DMS114 treated with DMSO at 0.1 percent for 48 hours (cell line): ENCODE measurements at regions not wholly inside any gene's neighbourhood (a gene's known extent, or its start where the extent isn't known, plus 50 kb on each side); places are given as distances from the start of the nearest gene placed in this dataset.

ENCODE experiments used
- DNase-seq: peaks from one replicate; lab custom pipeline; 2025; ENCODE audit not compliant: unreplicated experiment; lab: John Stamatoyannopoulos, UW

GRCh38 chr1:3954170-3955169, 54.4 kb upstream of the C1orf174 start:
- no peak for DNase-seq

DNA sequence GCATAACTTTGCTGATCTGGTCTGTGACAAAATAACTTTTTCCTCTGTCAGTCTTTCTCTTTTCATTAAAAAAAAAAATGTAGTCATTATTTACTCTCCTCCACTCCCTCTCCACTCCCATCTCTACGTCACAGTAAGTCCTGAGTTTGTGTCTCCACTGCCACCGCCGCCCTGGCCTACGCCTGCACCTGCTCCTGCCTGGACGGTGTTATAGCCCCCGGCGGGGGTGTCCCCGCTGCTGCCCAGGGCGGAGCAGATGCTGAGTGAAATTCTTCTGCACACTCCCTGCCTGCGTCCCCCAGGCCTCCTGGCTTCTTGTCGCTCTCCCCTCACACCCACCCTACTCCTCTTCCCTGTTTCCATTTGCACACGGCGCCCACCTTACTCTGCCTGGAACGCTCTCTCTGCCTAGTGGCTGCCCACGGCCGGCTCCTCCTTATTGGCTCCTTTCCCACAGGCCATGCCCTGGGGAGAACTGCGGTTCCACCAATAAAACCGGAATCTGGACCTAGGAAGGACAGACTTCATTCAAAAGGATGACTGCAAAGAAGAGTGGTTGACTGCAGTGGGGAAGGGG, 55.2 kb upstream of the C1orf174 start:
- DNase-seq = no peak

- no peak for DNase-seq
Measured at GRCh38 chr1:3956527-3957170, 56.6 kb upstream of the C1orf174 start.

DNA sequence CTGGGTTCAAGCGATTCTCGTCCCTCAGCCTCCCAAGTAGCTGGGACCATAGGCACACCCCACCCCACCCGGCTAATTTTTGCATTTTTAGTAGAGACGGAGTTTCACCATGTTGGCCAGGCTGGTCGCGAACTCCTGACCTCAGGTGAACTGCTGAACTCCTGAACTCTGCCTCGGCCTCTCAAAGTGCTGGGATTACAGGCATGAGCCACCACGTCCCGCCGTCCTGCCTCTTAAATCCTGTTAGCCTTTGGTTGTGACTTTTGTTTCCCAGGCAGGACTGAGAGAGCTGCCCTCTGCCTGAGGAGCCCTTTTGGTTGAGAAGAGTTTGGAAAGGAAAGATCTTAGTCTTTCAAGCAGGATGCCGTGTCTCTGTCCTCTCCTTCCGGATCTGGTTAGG, 59.3 kb upstream of the C1orf174 start:
- DNase-seq = no peak

- DNase-seq = no peak
Measured at GRCh38 chr1:3963554-3963953, 63.5 kb upstream of the C1orf174 start.

- no peak for DNase-seq
Measured at GRCh38 chr1:3965693-3966092, 65.6 kb upstream of the C1orf174 start.

GRCh38 chr1:3968851-3969250, 68.8 kb upstream of the C1orf174 start:
- no peak for DNase-seq

DNA sequence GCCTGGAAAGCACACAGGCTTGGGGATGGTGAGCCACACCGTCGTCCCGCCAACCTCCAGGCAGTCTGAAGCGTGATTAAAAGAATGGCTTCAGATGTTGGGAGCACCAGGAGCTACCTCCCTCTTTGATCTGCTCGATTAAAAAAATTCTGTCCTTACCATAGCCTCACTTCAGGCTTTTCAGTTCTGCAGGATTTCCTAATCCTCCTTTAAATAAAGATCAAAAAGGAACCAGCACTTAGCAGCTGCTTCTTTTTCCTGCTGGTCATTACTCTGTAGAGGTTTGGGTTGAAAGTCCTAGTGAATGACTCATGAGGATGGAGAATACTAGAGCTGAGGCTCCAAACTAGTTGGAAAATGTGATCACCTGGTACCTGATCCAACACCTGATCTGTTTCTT, 71.9 kb upstream of the C1orf174 start:
- DNase-seq = no peak

GRCh38 chr1:3975903-3976630, 76.0 kb upstream of the C1orf174 start:
- no peak for DNase-seq

DNA sequence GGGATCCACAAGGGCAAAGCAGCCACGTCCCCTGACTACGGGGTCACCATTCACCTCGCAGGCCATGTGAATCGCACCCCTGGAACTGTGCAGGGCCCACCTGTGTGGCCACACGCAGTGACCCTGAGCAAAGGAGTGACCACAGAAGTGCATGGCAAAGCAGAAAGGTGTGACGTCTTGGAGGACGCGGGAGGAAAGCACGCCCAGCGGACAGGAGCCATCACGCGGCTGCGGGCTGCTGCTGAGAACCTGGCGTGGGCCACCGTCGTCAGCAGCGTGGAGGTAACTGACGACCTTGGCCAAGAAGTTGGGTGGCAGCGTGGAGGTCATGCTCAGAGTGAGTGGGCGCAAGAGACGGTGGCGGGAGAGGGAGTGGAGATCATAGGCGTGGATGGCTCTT, 76.7 kb upstream of the C1orf174 start:
- no peak for DNase-seq

- DNase-seq = no peak
Measured at GRCh38 chr1:3978196-3978989, 78.3 kb upstream of the C1orf174 start.

GRCh38 chr1:3978990-3979325, 78.9 kb upstream of the C1orf174 start:
- DNase-seq = no peak

DNA sequence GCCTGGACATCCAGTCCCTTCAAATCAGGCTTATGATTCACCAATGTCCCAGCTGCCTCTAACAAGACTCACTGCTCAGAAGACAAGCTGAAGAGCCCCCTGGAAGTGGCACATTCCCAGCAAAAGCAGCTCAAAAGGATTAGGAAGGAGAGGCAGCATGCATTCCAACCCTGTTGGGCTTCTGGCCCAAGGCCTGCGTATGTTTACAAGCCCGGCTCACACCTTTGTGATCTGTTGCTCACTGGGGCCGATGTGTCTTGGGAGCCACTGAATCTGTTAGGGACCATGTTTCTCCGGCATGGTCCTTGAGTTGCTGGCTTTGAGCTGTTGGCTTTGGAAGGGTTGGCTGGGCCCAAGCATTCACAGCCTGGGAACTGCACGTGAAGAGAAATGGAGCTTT, 81.2 kb upstream of the C1orf174 start:
- DNase-seq = no peak

- no peak for DNase-seq
Measured at GRCh38 chr1:3981746-3982505, 81.9 kb upstream of the C1orf174 start.

DNA sequence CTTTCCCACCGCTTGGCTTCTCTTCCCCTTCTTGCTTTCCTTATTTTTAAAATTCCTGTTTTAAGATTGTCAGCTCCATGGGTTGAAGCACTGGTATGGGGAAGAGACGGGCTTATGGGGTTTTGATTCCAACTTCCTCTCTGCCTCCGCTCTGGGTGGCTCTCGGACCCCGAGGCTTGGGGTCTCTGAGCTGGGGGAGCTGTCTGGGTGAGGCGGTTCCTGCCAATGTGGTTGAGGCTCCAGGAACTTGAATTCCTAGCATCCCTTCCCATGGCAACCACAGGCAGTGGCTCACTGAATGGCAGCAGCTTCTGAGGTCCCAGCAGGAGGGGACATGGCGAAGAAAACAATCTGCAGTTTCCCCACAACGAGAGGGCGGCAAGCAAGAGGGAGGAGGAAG, 83.1 kb upstream of the C1orf174 start:
- DNase-seq = no peak

DNA sequence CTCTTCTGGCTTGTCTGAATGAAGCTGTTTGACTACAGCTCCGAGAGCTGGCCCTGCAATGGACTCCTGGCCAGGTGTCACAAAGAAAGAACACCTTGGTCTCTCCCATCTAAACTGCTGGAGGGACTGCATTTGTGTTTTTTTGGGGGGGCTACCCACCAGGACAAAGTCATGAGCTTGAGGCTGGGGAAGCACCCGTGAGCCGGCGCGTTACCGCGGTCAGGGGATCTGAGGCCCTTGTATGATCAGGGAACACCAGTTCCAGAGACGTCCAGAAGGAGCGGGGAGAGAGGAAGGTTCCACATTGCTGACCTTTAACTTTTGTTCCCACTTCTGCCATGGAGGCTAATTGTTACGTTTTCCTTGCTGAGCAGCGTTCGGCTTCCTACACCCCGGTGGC, 84.5 kb upstream of the C1orf174 start:
- no peak for DNase-seq

DNA sequence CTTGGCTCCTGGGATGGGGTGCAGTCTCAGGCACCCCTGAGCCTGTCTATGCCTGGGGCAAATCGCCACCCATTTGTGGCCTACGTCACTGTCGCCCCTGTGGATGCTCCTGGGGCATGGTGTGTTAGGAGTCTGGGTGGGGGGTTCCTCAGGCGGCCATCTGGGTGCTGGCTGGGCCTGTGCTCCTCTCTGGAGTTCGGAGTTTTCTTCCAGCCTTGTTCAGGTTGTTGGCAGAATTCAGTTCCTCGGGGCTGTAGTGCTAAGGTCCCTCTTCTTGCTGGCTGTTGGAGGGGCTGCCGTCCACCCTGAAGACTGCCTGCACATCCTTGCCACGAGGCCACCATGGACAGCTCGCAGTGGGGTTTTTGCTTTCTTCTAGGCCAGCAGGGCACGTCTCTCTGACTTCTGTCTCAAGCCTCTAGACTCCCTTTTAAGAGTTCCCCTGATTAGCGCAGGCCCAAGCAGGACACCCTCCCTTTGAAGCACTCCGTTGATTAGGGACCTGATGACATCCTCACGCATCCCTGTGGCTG, 86.7 kb upstream of the C1orf174 start:
- no peak for DNase-seq

DNA sequence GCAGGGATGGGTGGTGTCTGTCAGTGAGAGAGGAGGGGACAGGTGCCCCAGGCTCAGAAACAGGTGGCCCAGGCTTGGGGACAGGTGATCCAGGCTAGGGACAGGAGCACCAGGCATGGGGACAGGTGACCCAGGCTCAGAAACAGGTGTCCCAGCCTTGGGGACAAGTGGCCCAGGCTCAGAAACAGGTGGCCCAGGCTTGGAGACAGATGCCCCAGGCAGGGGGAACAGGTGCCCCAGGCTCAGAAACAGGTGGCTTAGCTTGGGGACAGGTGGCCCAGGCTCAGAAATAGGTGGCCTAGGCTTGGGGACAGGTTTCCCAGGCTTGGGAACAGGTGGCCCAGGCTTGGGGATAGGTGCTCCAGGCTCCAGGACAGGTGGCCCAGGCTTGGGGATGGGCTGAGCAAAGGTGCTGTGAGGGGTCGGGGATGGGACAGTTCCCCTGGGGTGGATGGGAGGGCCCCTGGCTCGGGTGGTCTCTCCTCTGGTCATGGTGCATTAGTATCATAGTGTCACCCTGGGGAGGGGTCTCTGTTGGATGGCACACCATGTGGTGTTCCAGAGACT, 87.7 kb upstream of the C1orf174 start:
- DNase-seq = no peak

- DNase-seq = no peak
Measured at GRCh38 chr1:3988431-3988830, 88.4 kb upstream of the C1orf174 start.
